GM18498 (cell line): ENCODE measurements at regions not wholly inside any gene's neighbourhood (a gene's known extent, or its start where the extent isn't known, plus 50 kb on each side); places are given as distances from the start of the nearest gene placed in this dataset.
A peak's percentile ranks its signal among the peaks of the same experiment; 100 is the strongest.
"Not testable (repeated sequence)": the region's sequence is repeated elsewhere in the genome, so short reads cannot be mapped to it uniquely, and the experiment has no call there.

Source experiments
- ATAC-seq: cut with Tn5 transposase; IDR thresholded peaks from one replicate; pipeline ENCODE4 v1.9.1; 2021; ENCODE audit warnings: mild to moderate bottlenecking, moderate library complexity; ENCODE audit not compliant: unreplicated experiment

DNA sequence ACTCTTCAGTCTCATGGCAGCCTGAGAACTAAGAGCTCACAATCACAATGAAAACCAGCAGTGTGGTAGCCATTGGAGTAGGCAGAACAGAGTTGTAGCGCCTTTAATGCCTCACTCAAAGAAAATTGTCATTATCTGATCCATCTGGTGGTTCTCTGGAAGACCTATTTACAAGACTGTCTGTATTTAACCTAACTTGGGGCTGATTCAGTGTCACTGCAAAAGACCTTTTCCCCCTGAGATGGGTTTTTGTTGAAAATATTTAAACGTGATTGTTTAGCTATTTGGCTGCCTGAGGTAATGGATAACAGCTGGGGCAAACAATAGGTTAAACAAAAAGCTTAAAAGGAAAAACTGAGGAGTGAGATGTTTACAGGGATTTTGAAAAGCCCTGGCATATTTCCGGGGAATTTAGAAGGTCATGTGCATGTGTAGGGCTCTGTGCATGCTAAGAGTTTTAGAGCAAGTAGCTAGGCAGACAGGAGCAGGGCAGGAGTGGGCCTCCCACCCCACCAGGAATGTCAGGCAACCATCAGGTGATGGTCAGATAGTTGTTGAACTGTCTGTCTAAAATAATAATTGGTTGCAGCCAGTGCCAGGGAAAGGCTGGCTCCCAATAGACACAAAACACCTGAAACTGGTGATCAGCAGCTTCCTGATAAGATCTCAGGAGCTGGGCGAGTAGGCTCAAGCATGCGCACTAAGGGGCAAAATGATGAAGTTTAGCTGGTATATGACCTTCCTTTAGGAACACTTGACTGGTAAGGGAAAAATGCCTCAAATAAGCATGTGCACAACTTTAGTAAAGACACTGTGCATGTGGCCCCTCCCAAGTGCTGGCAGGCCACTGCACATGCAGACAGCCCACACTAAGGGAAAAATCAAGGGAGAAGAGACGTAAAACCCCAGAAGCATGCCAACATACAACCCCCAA is 70.8 kb upstream of the AKIRIN2 start:
- no peak for ATAC-seq

- no peak for ATAC-seq
These were observed 65.4 kb upstream of the AKIRIN2 start for GRCh38 chr6:87767478-87767877.

- no peak for ATAC-seq
These were observed 64.2 kb upstream of the AKIRIN2 start for GRCh38 chr6:87766211-87766610.

DNA sequence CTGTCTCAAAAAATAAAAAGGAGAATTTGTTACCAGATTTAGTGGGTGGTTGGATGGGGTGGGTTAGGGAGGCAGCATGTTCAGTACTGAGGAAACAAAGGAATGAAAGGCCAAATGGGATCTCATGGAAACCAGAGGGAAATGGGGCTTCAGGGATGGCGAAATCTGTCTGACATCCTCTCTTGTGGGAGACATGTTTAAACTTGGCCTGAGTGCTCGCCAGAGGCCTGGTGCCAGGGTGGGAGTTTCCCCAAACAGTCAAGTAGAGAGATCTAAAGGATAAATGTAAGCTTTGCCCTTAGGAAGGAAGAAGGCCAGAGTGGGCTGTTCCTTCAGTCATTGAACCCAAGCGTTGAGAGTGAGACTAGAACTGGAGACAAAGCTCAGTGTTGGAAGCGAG is 61.9 kb upstream of the AKIRIN2 start:
- ATAC-seq: no peak

- ATAC-seq: no peak
These were observed 61.2 kb upstream of the AKIRIN2 start for GRCh38 chr6:87763276-87763675.

DNA sequence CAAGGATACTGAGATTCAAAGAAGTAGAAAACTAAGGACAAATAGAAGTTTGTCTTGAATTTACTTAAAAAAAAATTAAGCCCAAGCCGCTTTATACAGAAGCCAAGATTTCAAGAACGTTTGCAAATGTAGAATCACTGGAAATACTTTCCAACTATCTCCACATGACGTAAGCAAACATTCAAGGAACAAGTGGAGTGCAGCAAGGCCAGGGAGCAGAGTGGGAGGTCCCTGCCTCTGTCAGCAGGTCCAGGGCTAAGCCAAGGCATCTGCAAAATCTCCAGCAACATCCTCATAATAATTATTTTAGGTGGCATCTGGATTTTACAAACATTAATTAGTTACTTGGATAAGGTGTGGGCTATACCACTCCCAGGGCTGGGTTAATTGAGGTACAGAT is 60.1 kb upstream of the AKIRIN2 start:
- no peak for ATAC-seq

DNA sequence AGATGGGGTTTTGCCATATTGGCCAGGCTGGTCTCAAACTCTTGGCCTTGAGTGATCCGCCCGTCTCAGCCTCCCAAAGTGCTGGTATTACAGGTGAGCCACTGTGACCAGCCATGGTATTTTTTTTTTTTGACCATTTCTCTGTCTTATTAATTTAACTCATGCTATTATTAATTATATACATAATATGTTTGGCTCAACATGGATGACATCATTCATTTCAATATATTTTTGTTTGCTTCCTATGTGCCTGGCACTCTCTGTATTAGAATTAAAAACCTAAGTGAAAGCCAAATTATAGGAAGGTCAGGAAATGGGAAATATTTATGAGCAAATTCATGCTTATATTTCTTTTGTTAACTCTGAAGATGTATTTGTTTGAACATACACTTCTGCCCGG is 55.8 kb upstream of the AKIRIN2 start:
- ATAC-seq: no peak

DNA sequence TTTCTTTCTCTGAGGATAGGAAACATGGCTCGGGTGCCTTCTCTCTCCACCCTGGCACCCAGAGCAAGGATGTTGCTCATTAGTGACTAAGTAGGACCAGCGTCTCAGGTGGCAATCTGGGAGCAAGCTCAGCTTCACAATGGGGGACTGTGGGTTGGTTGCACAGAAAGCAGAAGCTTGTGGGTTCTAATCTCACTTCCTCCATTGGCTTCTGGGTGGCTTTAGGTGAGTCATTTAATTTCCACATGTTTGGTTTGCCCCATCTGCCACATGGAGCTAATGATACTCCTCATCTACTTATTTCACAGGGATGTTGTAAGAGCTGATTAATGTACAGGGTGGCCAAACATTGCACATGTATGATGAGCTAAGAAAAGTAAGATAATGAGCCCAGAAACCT is 54.8 kb upstream of the AKIRIN2 start:
- peak; percentile 95 for ATAC-seq

- no peak for ATAC-seq
These were observed 54.0 kb upstream of the AKIRIN2 start for GRCh38 chr6:87755708-87756671.

- peak; percentile 52 for ATAC-seq
These were observed 52.8 kb upstream of the AKIRIN2 start for GRCh38 chr6:87754828-87755227.

GRCh38 chr6:87753131-87753685 is 51.2 kb upstream of the AKIRIN2 start:
- ATAC-seq: no peak

GRCh38 chr6:87752503-87752902 is 50.5 kb upstream of the AKIRIN2 start:
- ATAC-seq: not testable (repeated sequence)
